GM19239 (cell line): ENCODE measurements at regions not wholly inside any gene's neighbourhood (a gene's known extent, or its start where the extent isn't known, plus 50 kb on each side); places are given as distances from the start of the nearest gene placed in this dataset.

ENCODE experiments used
- DNase-seq: peaks from one replicate; pipeline ENCODE4 v3.0.0; 2011; ENCODE audit warnings: low spot score; ENCODE audit not compliant: insufficient read length
- FAIRE-seq: peaks from 2 replicates; lab custom pipeline; 2011; peaks lifted over from hg19 to GRCh38; lab: Jason Lieb, UNC

DNA sequence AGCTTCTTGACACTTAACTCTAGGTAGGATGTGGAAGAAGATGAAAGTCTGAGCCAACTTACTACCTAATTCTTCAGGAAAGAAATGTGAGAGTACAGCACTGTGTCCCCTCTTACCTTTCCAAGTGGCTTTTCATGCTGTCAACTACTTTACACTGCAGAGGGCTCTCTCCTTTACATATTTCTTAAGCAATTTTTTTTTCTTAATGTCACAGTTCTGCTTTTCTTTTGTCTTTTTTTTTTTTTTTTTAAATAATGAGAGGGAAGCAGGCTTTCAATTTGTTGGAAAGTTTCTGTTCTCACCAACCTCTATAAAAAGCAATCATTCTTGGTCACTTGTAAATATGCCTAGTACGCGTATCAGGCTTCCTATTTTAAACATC, 212.7 kb upstream of the MIR17HG start:
- FAIRE-seq = no peak

DNA sequence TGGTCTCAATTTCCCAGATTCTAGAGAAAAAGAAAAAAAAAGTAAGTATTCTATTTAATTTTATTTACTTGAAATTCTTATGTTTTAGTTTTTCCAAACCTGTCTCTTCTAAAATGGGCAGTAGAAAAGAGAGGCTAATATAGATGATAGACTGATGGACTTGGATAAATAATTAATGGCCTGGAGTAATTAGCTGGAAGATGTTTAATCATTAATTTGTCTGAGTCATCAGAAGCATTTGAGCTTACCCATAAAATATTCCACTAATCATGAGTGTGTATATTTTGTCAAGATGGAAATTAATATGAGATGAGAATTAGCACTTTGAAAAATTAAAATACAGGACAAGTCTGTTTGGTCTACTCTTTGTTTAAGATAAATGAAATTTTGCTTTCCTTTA, 212.1 kb upstream of the MIR17HG start:
- DNase-seq = no peak
- no peak for FAIRE-seq

More for the DNA sequence above, 212.7 kb upstream of the MIR17HG start:
- DNase-seq = no peak

DNA sequence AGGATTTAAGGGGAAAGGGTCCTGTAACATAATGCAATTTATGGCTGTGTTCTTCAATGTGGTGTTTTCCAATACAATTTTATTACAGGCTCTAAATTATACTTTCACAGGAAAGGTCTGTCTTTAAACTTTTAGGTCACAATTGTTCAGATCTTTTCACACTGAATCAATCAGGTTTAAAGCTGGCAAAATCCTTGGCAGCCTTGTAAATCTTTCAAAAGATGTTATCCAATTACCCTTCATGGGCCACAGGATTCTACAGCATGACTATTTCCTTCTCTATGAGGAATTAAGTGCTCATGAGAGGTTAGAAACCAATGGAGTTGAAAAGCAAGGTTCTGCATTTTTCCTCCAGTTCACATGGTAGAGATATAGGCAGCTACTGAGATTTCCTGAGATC, 211.5 kb upstream of the MIR17HG start:
- FAIRE-seq = no peak
- DNase-seq = no peak

DNA sequence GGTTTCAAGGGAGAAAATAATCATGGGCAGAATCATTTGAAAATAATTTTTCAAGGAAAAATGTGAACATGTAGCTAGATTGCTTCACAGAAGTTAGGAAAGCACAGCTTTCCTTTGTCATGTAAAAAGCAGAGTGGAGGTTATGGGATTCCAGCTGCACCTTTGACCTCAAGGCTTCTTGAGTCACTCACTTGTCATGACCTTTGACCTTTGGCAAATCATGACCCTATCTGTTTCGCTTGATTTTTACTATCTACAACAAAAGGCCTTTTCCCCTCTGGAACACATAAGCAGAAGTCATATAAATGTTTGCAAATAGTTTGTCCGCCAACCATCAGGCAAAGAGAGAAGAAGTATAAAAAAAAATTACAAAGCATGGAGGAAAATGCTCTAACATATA, 210.7 kb upstream of the MIR17HG start:
- DNase-seq = no peak
- FAIRE-seq = no peak

DNA sequence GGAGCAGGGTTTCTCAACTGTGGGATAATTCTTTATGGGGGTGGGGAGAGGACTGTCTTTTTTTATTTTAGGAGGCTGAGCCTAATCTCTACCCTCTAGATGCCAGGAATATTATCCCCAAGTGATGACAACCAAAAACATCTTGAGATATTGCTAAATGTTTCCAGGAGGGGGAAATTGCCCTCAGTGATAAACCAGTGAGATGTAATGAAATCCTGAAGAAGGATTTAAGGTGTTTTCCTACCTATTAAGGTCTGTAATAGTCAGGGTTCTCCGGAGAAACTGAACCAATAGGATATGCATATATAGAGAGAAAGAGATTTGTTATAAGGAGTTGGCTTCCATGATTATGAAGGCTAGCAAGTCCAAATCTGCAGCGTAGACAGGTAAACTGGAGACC, 208.3 kb upstream of the MIR17HG start:
- DNase-seq = no peak
- FAIRE-seq = no peak

DNA sequence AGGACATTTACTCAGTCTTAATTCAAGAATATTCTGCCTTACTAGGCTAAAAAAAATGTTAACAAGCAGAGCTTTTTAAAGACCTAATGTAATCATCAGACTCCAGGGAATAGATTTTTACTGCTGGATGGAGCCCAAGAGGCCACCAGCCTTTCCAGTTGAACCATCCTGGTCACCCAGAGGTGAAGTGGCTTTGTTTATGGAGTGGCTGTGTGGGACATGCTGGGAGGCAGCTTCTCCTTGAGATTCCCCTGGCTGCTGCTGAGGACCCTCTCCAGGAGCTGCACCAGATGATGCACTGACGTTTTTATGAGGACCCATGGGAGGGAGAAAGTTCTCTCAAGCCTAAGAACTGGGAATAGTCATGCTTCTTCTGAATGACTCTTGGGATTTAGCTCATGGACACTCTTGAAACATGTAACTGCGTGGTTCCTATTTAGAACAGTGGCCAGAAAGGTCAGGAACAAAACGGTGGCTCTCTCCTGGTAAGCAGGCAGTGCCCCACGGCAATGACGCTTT, 205.9 kb upstream of the MIR17HG start:
- FAIRE-seq (no peak), DNase-seq (no peak)

DNA sequence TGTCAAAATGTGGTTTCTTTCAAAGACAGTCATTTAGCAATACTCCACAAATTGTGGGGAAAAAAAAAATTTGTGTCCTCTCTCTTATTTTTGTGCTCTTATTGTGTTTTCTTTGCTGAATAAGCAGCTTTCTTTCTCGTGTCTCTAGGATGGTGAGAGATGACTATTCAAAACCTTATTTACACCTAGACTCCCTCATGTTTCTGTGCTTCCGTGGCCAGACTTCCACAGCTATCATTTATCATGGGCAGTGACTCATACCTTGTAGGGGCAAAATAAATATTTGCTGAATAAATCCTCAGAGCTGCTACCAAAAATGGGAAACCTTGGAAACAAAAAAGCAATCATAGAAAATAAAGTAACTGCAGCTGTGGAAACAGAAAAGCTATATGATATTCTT, 204.9 kb upstream of the MIR17HG start:
- no peak for FAIRE-seq
- DNase-seq = no peak

DNA sequence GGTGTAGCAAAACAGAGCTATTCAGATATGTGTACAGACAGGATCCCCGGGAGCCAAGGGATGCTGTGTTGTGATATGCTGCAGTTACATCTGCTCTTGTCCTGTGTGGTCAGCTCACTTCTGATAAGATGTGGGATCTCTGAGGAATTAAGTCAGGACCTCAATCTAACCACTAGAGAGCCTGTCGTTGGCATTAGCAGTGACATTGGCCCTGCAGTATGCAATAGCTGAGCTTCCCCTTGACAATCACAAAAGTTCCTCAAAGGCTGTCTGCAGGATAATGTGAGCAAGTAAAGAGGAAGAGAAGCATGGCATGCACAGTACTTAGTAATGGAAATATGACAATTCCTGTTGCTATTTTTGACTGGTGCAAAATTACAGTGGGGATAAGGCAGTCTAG, 203.4 kb upstream of the MIR17HG start:
- no peak for DNase-seq
- FAIRE-seq = no peak

DNA sequence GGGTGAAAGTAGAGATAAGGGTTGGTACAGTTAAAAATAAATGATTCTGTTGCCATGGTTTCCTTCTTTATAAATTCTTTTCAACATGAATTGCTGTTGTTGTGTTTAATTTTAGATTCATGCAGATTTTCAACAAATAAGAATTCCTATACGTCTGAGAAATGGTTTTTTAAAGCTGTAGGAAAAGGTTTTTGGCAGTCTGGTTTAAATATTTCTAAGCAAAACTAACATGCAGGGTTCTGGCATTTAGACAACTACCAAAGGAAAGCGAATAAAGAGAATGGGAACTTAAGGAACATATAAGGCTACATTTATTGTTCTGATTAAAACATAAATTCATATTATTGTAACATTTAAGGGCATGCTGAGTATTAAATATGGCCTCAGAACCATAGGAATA, 203.0 kb upstream of the MIR17HG start:
- FAIRE-seq (no peak), DNase-seq (no peak)

DNA sequence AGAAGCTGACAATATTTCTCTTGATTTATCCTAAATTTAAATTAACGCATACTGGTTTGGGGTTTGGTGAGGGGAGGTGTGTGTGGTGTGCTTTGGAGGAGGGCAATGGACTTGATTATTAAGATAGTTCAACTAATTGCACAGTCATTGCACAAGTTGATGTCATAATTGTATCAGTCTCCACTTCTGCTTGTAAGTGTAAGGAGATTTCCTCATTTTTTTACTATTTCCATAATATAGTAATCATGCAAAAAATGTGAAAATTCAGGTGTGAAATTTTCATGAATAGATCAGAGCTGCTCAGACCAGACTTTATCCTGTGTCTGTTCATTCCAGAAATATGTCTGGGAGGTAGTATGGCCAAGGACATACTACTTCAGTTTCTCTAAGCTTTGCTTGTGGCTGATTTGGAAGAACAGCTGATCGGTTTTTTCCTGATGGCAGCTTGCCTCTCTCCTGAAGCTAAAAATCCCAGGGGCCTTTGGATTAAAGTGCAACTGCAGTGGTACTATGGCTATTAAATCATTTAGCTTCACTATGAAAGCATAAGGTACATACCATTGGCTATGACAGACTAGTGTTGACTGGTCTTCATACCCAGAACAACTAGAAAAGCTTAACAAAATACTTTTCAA, 201.8 kb upstream of the MIR17HG start:
- DNase-seq = no peak

DNA sequence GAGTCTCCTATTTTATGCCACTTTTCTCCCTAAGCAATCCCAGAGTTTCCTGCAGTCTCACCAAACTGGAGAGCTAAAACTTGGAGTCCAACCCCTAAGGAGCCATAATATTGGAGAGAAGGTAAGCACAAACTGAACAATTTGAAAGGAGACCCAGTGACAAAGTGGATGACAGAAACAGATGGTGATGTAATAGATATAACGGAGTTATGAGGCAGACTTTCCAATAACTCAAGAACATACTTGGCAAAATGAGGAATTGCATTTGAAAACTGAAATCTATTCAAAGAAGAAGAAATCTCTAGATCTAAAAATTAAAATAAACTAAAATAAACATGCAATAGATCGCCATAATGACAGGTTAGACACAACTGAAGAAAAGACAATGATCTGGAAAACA, 200.9 kb upstream of the MIR17HG start:
- FAIRE-seq (no peak), DNase-seq (no peak)

More for the DNA sequence above, 201.8 kb upstream of the MIR17HG start:
- FAIRE-seq = no peak

DNA sequence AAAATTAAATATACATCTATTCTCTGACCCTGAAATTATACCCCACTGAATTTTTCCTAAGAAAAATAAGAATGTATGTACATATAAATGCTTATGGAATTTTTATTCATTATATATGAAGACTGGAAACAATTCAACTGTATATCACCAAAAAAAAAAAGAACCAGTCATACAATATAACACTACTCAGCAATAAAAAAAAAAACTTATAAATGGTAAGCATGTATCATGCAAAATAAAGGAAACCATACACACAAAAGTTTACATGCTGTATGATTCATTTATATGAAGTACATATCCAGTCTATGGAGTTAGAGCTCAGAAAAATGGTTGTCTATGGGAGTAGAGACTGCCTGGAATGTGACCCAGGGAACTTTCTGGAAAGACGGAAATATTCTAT, 199.4 kb upstream of the MIR17HG start:
- no peak for DNase-seq
- FAIRE-seq = no peak

DNA sequence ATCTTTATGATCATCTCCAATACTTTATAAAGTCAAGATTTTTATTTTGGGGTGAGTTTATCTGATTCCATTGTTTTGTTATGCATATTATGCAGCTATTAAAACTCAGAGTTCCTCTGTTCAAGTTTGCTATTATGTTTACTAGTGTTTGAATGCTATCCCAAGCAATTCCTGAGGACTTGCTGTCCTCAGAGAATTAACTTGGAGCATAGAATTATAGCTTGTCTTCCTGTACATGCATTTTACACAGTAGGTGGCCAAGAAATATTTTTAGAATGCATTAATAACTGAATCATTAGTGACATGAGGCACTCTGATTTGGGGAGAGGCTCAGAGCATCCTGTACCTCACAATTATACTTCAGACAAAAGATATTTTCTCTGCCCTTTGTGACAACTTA, 195.6 kb upstream of the MIR17HG start:
- FAIRE-seq (no peak), DNase-seq (no peak)

DNA sequence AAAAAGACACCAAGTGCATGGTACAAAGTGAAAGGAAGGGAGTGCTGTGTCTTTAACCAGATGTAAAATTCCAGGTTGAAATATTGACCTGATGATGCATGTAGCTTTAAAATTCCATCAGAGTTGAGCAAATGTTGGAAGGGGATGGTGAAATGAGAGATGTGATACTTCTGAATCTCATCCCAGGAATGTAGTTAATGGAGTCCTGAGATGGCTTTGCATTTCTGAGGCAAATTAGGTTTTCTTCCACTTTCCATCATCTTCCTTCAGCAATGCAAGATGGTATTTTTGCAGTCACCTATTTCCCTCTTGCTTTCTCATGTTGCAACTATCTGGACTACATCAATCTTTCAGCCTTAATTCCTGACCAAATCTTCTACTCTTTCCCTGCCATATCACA, 194.1 kb upstream of the MIR17HG start:
- FAIRE-seq (no peak), DNase-seq (no peak)

DNA sequence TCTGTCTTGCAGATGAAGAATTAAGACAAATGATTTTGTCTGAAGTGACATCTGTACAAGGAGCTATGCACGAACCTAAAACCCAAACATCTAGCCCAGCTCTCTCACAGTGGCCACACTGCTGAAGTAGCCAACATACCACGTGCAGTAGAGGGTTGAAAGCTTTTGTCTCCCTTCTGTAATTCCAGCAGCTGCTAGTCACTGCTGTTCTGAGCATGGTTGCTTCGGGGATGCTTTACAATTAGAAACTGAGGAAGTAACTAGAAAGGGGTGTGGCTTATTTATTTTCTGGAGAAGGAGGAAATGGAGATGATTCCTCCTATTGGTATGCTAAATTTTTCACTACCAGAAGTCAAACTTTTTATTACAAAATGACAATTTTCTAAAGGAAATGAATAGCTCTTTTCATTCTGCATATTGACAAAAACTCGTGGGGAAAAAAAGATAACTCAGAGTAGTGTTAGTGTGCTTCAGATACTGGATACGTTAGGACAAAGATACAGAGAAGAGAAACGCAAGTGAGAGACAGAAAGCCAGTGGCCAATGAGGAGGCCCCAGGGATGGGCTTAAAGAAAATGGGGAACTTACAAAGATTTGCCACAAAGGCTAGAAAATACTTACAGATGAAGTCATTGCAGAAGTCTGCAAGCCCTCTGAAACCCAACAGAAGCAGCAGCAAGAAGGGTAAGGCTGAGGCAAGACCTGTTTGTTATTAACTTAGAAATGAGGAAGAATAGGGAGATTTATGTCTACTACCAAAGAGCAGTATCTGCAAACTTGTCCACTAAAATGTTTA, 192.7 kb upstream of the MIR17HG start:
- DNase-seq = no peak
- peak; percentile 80 for FAIRE-seq

DNA sequence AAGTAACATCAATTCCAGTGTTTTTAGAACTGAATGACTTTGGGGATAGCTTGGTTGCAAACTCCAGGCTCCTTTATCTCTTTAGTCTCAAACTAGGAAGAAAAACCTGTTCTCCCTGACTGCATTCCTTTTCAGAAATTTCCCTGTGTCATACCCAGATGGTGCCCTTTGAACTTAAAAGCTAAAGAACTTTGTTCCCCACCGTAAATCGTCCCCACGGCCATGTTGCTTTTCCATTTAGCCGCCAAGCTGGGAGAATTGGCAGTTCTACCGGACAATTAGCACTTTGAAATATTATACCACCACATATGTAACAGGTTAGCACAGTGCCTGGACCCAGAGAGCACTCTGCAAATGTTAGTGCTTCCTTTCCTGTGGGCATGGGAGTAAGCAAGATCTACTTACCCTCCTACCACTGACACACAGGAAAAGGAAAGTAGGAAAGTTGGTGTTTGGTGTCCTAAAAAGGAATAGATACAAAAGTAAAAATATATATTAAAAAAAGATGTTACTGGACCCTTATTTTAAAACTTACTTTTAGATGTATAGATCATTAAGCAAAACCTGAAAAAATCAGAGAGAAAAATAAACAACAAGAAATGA, 191.9 kb upstream of the MIR17HG start:
- FAIRE-seq = no peak
- no peak for DNase-seq

DNA sequence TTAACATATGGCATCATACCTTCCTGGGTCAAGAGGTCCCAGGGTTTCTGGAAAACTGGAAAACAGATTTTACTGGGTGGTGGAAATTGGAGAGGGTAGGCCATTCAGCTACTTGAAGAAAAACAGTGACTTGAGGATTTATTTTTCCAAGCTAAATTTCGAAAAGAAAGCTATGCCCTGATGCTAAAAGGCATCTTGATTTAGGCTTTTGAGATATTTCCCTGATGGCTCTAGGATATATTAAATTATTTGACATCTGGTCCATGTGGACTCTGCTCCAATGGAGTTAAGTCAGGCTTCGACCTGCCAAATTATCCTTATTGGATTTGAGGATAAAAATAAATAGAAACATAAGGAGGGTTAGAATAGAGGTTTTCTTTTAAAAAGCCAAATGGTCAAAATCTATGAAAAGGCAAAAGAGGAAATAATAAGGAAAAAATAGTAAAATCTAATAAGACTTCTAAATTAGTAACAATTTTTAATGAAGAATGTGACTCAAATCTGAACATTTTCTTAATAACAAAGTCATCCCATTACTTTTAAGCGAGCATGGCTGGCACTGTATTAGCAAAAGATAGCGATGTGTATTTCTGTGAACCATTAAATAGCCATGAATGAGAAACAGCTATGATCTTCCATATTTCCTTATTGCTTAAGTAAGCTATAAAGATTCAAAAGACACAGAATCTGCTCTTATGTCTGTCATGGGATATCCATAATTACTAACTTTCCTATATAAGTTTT, 190.0 kb upstream of the MIR17HG start:
- DNase-seq = no peak
- no peak for FAIRE-seq

DNA sequence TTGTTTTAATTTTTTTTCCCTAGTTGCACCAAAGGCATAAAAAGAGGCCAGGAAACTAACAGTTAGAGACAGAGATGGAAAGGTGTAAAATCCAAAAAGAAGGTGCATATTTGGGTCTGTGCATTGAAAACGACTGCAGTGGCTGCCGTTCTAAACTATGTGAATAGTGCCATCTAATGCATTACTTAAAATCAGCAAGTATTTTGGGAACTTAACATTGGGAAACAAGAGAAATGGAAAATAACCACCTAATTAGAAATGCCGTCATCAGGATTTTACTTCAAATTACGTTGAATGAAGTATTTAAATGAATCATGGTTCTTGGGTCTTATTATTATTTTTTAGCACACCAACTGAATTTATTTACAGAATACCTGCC, 189.5 kb upstream of the MIR17HG start:
- no peak for DNase-seq
- peak; percentile 33 for FAIRE-seq

DNA sequence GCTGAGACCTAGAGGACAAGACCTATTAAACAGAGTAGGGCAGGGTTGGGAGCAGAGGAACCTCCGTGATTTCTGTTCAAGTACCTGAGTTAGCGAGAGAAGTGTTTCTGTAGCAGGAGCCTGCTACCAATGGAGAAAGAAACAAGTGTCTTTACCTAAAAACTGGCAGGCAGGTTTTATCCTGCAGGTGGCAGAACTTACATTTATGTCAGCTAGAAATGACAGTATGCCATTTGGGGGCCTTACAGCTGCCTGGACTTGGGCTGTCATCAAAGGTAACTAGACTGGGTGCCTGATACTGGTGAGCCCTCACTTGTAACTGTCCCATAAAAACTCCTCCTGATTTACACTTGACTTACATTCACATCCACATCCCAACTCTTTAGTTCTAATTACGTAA, 185.3 kb upstream of the MIR17HG start:
- FAIRE-seq (no peak), DNase-seq (no peak)

DNA sequence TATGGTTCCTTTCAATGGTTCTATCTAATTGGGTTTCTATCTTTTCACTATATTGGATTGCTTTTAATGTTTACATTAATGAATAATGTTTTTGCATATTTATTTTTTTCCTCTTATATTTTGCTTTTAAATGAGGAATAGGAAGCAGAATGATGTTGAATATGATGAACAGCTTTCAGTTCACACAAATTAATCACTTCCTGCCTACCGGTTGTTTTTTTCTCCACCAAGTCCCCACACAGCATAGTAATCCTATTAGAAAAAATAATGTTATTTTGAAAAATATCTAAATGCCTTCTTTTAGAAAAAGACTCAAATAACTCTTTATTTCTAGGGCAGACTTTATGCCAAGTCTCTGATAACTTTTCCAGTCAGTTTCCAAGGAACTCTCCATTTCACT, 184.9 kb upstream of the MIR17HG start:
- FAIRE-seq (no peak), DNase-seq (no peak)

DNA sequence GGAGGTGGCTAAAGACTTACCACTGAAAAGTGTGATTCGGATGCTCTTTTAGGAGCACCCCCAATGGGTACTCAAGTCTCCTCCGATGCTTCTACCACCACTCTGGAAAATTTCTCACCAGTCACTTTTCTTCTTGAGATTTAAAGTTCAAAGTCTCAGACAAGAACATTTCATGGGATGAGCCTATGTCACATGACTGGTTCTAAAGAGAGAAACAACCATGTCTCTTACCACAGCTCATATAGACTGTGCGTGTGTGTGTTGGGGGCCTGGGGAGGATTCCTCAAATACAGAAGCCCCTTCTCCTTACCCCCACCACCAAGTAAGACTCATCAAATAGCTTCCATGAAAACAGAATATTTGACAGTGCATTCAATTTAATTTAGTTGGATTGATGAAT, 181.7 kb upstream of the MIR17HG start:
- DNase-seq (no peak), FAIRE-seq (no peak)
